ENCODE measurements at regions not wholly inside any gene's neighbourhood (a gene's known extent, or its start where the extent isn't known, plus 50 kb on each side); places are given as distances from the start of the nearest gene placed in this dataset.

- TF ChIP-seq CTCF (conservative IDR thresholded peaks at IDR 0.05; ENCODE audit: control insufficient read depth, insufficient read depth, low read depth, low read length): peak; percentile 41
- DNase-seq (ENCODE audit: low read depth): peak; percentile 12
These were observed 118.0 kb upstream of the RPL38 start for GRCh38 chr17:74085434-74085833.

GRCh38 chr17:74087002-74087585, 116.4 kb upstream of the RPL38 start:
- no peak for DNase-seq (ENCODE audit: low read depth)
- TF ChIP-seq CTCF (conservative IDR thresholded peaks at IDR 0.05; ENCODE audit: control insufficient read depth, insufficient read depth, low read depth, low read length): no peak
- no peak overlapping the region for H3K4me3 ChIP-seq (ENCODE audit: control insufficient read depth, low read depth, low read length)

More at GRCh38 chr17:74085434-74085833, 118.0 kb upstream of the RPL38 start:
- H3K4me3 ChIP-seq (ENCODE audit: control insufficient read depth, low read depth, low read length): no peak overlapping the region

- DNase-seq (ENCODE audit: low read depth): no peak
- no peak for TF ChIP-seq CTCF (conservative IDR thresholded peaks at IDR 0.05; ENCODE audit: control insufficient read depth, insufficient read depth, low read depth, low read length)
- H3K4me3 ChIP-seq (ENCODE audit: control insufficient read depth, low read depth, low read length): no peak overlapping the region
These were observed 115.1 kb upstream of the RPL38 start for GRCh38 chr17:74088285-74088933.

GRCh38 chr17:74088934-74089329, 114.5 kb upstream of the RPL38 start:
- no peak for TF ChIP-seq CTCF (conservative IDR thresholded peaks at IDR 0.05; ENCODE audit: control insufficient read depth, insufficient read depth, low read depth, low read length)
- no peak for DNase-seq (ENCODE audit: low read depth)

GRCh38 chr17:74089380-74089779, 114.1 kb upstream of the RPL38 start:
- DNase-seq (ENCODE audit: low read depth): no peak
- no peak overlapping the region for H3K4me3 ChIP-seq (ENCODE audit: control insufficient read depth, low read depth, low read length)
- TF ChIP-seq CTCF (conservative IDR thresholded peaks at IDR 0.05; ENCODE audit: control insufficient read depth, insufficient read depth, low read depth, low read length): no peak

More at GRCh38 chr17:74088934-74089329, 114.5 kb upstream of the RPL38 start:
- H3K4me3 ChIP-seq (ENCODE audit: control insufficient read depth, low read depth, low read length): no peak overlapping the region

GRCh38 chr17:74089869-74090464, 113.5 kb upstream of the RPL38 start:
- H3K4me3 ChIP-seq (ENCODE audit: control insufficient read depth, low read depth, low read length): no peak overlapping the region
- DNase-seq (ENCODE audit: low read depth): peak; percentile 64
- TF ChIP-seq CTCF (conservative IDR thresholded peaks at IDR 0.05; ENCODE audit: control insufficient read depth, insufficient read depth, low read depth, low read length): peak; percentile 86
